ENCODE measurements at regions not wholly inside any gene's neighbourhood (a gene's known extent, or its start where the extent isn't known, plus 50 kb on each side); places are given as distances from the start of the nearest gene placed in this dataset.

- no peak for DNase-seq (ENCODE audit: low spot score)
- in situ Hi-C loops (cut with MboI; ENCODE audit: low pct_unique_long_range_greater_than_20kb, low sequenced_read_pairs, unreplicated experiment): no loop called here
Measured at GRCh38 chr21:16965424-16965823, 547.4 kb upstream of the CXADR start.

DNA sequence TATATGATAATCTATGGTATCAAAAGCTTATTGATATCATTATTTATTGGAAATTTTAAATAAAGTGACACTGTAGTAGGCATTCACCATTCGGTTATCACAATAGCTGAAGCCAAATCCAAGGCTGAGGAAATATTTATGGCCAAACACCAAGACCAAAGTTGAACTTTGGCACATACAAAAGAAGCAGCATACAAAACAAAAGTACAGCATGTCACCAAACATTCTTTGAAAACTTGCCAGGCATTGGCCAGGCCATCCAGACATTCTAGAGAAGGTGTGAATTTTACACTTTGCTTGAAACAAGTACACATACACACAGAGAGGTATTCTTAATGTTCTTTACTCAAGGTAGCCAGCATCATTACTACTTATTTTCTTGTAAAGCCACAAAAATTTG lies 544.4 kb upstream of the CXADR start:
- no peak for DNase-seq (ENCODE audit: low spot score)
- TF ChIP-seq, protein P1, sequence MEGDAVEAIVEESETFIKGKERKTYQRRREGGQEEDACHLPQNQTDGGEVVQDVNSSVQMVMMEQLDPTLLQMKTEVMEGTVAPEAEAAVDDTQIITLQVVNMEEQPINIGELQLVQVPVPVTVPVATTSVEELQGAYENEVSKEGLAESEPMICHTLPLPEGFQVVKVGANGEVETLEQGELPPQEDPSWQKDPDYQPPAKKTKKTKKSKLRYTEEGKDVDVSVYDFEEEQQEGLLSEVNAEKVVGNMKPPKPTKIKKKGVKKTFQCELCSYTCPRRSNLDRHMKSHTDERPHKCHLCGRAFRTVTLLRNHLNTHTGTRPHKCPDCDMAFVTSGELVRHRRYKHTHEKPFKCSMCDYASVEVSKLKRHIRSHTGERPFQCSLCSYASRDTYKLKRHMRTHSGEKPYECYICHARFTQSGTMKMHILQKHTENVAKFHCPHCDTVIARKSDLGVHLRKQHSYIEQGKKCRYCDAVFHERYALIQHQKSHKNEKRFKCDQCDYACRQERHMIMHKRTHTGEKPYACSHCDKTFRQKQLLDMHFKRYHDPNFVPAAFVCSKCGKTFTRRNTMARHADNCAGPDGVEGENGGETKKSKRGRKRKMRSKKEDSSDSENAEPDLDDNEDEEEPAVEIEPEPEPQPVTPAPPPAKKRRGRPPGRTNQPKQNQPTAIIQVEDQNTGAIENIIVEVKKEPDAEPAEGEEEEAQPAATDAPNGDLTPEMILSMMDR (IDR thresholded peaks at IDR 0.05; ENCODE audit: extremely low read depth, insufficient read depth, missing control alignments): no peak
- in situ Hi-C loops (cut with MboI; ENCODE audit: low pct_unique_long_range_greater_than_20kb, low sequenced_read_pairs, unreplicated experiment): no loop called here

More at GRCh38 chr21:16965424-16965823, 547.4 kb upstream of the CXADR start:
- TF ChIP-seq, protein P1 (IDR thresholded peaks at IDR 0.05; ENCODE audit: extremely low read depth, insufficient read depth, missing control alignments): no peak

DNA sequence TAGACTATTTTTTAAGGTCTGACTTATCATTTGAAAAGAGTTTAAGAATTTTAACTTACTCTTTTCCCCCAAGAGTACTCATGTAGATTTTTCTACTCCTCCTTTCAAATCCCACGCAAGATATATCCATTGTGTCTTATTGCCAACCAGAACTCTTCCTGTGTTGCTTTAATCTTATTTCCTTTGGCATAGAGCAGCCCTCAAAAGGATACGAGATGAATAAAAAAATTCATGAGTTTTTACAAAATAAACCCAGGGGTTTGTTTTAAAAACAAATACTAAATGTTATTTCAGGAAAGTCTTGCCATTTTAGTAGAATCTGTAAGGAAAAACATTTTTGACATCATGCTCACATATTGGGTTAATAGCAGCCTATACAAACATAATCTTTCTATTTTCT lies 543.2 kb upstream of the CXADR start:
- TF ChIP-seq, protein P1 (IDR thresholded peaks at IDR 0.05; ENCODE audit: extremely low read depth, insufficient read depth, missing control alignments): no peak
- no peak for DNase-seq (ENCODE audit: low spot score)
- in situ Hi-C loops (cut with MboI; ENCODE audit: low pct_unique_long_range_greater_than_20kb, low sequenced_read_pairs, unreplicated experiment): no loop called here

DNA sequence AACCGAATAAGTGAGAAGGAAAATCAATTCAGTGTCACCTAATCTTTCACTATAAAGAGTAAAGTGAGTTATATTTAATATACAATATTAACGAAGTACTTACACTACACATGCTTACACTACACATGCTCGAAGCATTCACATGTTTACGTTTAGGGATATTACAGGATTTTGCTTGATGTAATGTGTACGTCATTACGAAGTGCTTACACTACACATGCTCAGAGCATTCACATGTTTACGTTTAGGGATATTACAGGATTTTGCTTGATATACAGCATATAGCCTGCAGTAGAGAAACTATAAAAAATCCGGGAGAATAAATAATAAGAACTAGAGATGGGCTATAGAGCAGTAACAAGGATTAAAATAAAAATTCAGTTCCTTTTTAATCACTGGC lies 538.8 kb upstream of the CXADR start:
- no peak for DNase-seq (ENCODE audit: low spot score)
- in situ Hi-C loops (cut with MboI; ENCODE audit: low pct_unique_long_range_greater_than_20kb, low sequenced_read_pairs, unreplicated experiment): no loop called here
- TF ChIP-seq, protein P1 (IDR thresholded peaks at IDR 0.05; ENCODE audit: extremely low read depth, insufficient read depth, missing control alignments): no peak

DNA sequence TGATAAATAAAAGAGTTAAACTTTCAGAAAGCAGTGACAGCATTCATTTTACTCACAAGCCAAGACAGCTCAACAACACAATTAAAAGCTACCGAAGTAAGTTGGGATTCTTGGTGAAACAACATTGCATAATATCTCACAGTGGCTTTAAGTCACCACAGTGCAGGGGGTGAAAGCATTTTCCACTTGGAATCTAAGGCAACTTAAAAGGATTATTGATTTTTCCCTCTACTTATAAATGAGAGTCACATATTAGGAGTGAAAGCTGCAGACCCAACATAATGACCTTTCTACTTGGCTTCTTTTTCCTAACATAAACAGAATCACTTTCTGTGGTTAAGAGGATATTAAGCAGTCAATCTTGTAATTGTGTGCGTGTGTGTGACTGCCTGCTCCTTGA lies 536.6 kb upstream of the CXADR start:
- DNase-seq (ENCODE audit: low spot score): no peak
- in situ Hi-C loops (cut with MboI; ENCODE audit: low pct_unique_long_range_greater_than_20kb, low sequenced_read_pairs, unreplicated experiment): no loop called here
- TF ChIP-seq, protein P1 (IDR thresholded peaks at IDR 0.05; ENCODE audit: extremely low read depth, insufficient read depth, missing control alignments): no peak

DNA sequence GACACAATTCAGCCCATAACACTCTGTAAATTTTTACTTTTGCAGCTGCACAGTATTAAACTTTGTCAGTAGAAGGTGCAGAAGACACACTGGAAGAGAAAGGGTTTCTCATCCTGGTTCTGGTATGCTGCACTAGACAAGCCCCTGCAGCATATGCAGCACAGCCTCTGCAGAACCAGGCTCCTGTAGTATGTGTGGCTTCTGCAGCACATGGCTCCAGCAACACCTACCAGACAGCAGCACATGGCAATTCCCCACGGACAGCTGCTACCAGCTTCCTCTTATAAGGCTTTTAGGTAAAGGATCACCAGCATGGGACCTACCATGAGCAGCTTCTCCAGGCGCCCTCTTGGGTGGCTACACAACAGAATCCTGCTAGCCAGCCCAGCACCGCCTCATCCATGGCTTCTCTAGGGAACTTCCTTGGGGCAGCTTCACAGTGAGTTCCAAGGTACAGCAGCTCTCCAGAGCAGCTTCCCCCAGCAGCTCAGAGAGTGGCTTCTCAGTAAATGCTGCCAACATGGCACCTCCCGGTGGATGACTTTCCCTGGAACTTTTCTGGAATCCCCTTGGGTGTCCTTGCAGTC lies 534.4 kb upstream of the CXADR start:
- no peak for DNase-seq (ENCODE audit: low spot score)
- TF ChIP-seq, protein P1 (IDR thresholded peaks at IDR 0.05; ENCODE audit: extremely low read depth, insufficient read depth, missing control alignments): no peak
- in situ Hi-C loops (cut with MboI; ENCODE audit: low pct_unique_long_range_greater_than_20kb, low sequenced_read_pairs, unreplicated experiment): no loop called here
